ENCODE measurements at regions not wholly inside any gene's neighbourhood (a gene's known extent, or its start where the extent isn't known, plus 50 kb on each side); places are given as distances from the start of the nearest gene placed in this dataset.

DNA sequence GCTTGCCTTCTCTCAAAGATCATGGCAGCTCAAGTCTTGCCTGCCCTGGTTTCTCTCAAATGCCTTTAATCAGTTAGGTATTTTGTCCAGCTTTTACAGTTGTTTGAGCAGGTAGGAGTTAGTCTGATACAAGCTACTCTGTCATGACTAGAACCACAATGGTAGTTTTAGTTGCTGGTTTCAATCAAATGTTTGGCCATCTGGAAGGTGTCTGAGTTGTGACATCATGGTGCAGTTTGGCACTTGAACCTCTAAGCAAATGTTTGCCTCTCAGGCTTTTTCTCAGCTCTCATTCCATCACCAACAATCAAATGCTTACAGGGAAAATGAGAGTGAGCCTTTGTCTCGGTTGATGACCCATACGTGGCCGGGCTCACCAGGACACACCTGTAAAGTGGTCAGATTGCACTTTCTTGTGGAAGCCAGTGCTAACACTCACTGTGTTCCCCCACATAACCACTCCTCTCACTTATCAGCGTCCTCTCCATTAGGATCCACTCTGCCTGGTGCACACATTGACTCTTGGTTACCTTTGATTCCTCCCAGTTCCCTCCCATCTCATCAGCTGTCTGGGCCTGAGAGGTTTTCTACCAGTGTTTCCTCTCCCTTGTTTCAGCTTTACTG is 67.5 kb downstream of the CCDC185 start:
- Histone ChIP-seq H3K9ac (ENCODE audit: low read length) (no peak overlapping the region), H3K27ac (ENCODE audit: low read depth, low read length) (no peak overlapping the region), H3K27me3 (ENCODE audit: insufficient read depth, low read length) (no peaks in the 10 kb centered on the region), H3K79me2 (ENCODE audit: insufficient read depth, low read length) (no peaks in the 10 kb centered on the region), H2AFZ (ENCODE audit: low read depth, low read length, poor library complexity, severe bottlenecking) (no peak overlapping the region), H3K9me2 (ENCODE audit: insufficient read depth) (no peaks in the 10 kb centered on the region), H4K20me1 (ENCODE audit: insufficient read depth) (no peaks in the 10 kb centered on the region), H3K36me3 (ENCODE audit: control insufficient read depth in 1 of 2, insufficient read depth in 2 of 2, low read length in 2 of 2) (no peaks in the 10 kb centered on the region), H3K4me2 (ENCODE audit: low read length) (no peak overlapping the region), H3K4me3 (replicated peaks in 1 of 2; ENCODE audit: low read depth in 1 of 2, low read length in 2 of 2) (no peak overlapping the region), H3K4me1 (ENCODE audit: control insufficient read depth in 1 of 2, insufficient read depth in 2 of 2, low read length in 2 of 2) (no peaks in the 10 kb centered on the region), H3K9me3 (ENCODE audit: control insufficient read depth in 1 of 2, insufficient read depth in 1 of 2, low read depth in 1 of 2, low read length in 2 of 2) (no peaks in the 10 kb centered on the region)
- POLR2A ChIA-PET: no interaction called here
- intact Hi-C loops (cut with micrococcal nuclease): no loop called here
- ATAC-seq: no peak
- CTCF ChIA-PET: no interaction called here
- RAD21 ChIA-PET (ENCODE audit: low non-redundant PET in 1 of 2, low total read pairs in 2 of 2, uncharacterized antibody in 2 of 2, unreplicated experiment in 2 of 2): no interaction called here
- DNase-seq (ENCODE audit: low read depth, low spot score): no peak
- no peak for TF ChIP-seq ZNF274 (IDR thresholded peaks at IDR 0.05; ENCODE audit: low read depth, low read length)
- TF ChIP-seq ZFX (IDR thresholded peaks at IDR 0.05): no peak
- no peak for TF ChIP-seq POLR2A (IDR thresholded peaks at IDR 0.05; ENCODE audit: borderline replicate concordance, extremely low read depth, insufficient read depth, insufficient read length)
- TF ChIP-seq RAD21 (IDR thresholded peaks at IDR 0.05; ENCODE audit: low read depth): no peak
- TF ChIP-seq, protein P1, sequence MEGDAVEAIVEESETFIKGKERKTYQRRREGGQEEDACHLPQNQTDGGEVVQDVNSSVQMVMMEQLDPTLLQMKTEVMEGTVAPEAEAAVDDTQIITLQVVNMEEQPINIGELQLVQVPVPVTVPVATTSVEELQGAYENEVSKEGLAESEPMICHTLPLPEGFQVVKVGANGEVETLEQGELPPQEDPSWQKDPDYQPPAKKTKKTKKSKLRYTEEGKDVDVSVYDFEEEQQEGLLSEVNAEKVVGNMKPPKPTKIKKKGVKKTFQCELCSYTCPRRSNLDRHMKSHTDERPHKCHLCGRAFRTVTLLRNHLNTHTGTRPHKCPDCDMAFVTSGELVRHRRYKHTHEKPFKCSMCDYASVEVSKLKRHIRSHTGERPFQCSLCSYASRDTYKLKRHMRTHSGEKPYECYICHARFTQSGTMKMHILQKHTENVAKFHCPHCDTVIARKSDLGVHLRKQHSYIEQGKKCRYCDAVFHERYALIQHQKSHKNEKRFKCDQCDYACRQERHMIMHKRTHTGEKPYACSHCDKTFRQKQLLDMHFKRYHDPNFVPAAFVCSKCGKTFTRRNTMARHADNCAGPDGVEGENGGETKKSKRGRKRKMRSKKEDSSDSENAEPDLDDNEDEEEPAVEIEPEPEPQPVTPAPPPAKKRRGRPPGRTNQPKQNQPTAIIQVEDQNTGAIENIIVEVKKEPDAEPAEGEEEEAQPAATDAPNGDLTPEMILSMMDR (IDR thresholded peaks at IDR 0.05 in 2 of 3, conservative IDR thresholded peaks at IDR 0.05 in 1 of 3; ENCODE audit: borderline replicate concordance in 1 of 3, insufficient read depth in 1 of 3, low read depth in 2 of 3, low read length in 2 of 3): no peak
- TF ChIP-seq SP1 (IDR thresholded peaks at IDR 0.05; ENCODE audit: low read depth): no peak
- no TSS peak for BruUV-seq (replicated peaks)

DNA sequence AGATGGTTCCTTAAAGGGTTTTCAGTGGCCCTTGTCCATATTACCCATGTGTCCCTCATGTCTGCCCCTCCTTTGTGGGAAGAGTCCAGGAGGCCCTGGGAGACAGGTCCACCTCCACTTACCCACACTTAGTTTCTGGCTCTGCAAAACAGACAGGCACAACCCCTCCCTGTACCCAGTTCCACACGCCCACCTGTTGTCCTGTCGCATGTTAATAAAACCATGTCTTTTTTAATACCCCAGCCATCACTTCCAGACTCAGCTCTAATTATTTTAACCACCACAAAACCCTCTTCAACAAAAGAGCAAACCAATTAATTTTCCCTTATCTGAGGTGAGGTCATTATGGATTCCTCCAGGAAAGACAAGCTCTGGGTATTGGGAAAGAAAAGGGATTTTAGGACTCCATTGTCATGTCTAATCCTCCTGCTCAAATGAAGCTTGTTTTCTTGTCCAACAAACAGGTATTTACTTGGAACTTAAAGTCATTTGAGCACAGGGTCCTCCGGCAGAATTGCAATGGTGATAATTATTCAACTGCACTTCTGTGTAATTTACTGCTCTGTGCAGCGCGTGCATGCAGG is 68.9 kb downstream of the CCDC185 start:
- no peaks in the 10 kb centered on the region for H3K36me3 ChIP-seq (ENCODE audit: control insufficient read depth in 1 of 2, insufficient read depth in 2 of 2, low read length in 2 of 2)
- no peak overlapping the region for H3K4me3 ChIP-seq (replicated peaks in 1 of 2; ENCODE audit: low read depth in 1 of 2, low read length in 2 of 2)
- no peaks in the 10 kb centered on the region for H3K79me2 ChIP-seq (ENCODE audit: insufficient read depth, low read length)
- H3K9me3 ChIP-seq (ENCODE audit: control insufficient read depth in 1 of 2, insufficient read depth in 1 of 2, low read depth in 1 of 2, low read length in 2 of 2): no peaks in the 10 kb centered on the region
- H3K27me3 ChIP-seq (ENCODE audit: insufficient read depth, low read length): no peaks in the 10 kb centered on the region
- H3K9ac ChIP-seq (ENCODE audit: low read length): no peak overlapping the region
- DNase-seq (ENCODE audit: low read depth, low spot score): no peak
- ATAC-seq: no peak
- no peak overlapping the region for H3K27ac ChIP-seq (ENCODE audit: low read depth, low read length)
- H3K4me2 ChIP-seq (ENCODE audit: low read length): no peak overlapping the region
- no peak overlapping the region for H2AFZ ChIP-seq (ENCODE audit: low read depth, low read length, poor library complexity, severe bottlenecking)
- no peaks in the 10 kb centered on the region for H3K9me2 ChIP-seq (ENCODE audit: insufficient read depth)
- intact Hi-C loops (cut with micrococcal nuclease): no loop called here
- POLR2A ChIA-PET: no interaction called here
- no peaks in the 10 kb centered on the region for H3K4me1 ChIP-seq (ENCODE audit: control insufficient read depth in 1 of 2, insufficient read depth in 2 of 2, low read length in 2 of 2)
- no peaks in the 10 kb centered on the region for H4K20me1 ChIP-seq (ENCODE audit: insufficient read depth)
- no TSS peak for BruUV-seq (replicated peaks)
- CTCF ChIA-PET: no interaction called here
- RAD21 ChIA-PET (ENCODE audit: low non-redundant PET in 1 of 2, low total read pairs in 2 of 2, uncharacterized antibody in 2 of 2, unreplicated experiment in 2 of 2): no interaction called here
- TF ChIP-seq, protein P2, sequence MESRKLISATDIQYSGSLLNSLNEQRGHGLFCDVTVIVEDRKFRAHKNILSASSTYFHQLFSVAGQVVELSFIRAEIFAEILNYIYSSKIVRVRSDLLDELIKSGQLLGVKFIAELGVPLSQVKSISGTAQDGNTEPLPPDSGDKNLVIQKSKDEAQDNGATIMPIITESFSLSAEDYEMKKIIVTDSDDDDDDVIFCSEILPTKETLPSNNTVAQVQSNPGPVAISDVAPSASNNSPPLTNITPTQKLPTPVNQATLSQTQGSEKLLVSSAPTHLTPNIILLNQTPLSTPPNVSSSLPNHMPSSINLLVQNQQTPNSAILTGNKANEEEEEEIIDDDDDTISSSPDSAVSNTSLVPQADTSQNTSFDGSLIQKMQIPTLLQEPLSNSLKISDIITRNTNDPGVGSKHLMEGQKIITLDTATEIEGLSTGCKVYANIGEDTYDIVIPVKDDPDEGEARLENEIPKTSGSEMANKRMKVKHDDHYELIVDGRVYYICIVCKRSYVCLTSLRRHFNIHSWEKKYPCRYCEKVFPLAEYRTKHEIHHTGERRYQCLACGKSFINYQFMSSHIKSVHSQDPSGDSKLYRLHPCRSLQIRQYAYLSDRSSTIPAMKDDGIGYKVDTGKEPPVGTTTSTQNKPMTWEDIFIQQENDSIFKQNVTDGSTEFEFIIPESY (IDR thresholded peaks at IDR 0.05; ENCODE audit: extremely low read depth, insufficient replicate concordance, low read length): no peak
- no peak for TF ChIP-seq SP1 (IDR thresholded peaks at IDR 0.05; ENCODE audit: low read depth)
- TF ChIP-seq EGR1 (IDR thresholded peaks at IDR 0.05; ENCODE audit: low read depth): no peak
- TF ChIP-seq TCF7L2 (IDR thresholded peaks at IDR 0.05; ENCODE audit: borderline replicate concordance, extremely low read depth, insufficient read depth, insufficient read length): no peak
- TF ChIP-seq, protein P3, sequence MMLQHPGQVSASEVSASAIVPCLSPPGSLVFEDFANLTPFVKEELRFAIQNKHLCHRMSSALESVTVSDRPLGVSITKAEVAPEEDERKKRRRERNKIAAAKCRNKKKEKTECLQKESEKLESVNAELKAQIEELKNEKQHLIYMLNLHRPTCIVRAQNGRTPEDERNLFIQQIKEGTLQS (IDR thresholded peaks at IDR 0.05): no peak
- no peak for TF ChIP-seq CEBPB (IDR thresholded peaks at IDR 0.05; ENCODE audit: low read depth)
- no peak for TF ChIP-seq EZH2 (IDR thresholded peaks at IDR 0.05)
- TF ChIP-seq, protein P4, sequence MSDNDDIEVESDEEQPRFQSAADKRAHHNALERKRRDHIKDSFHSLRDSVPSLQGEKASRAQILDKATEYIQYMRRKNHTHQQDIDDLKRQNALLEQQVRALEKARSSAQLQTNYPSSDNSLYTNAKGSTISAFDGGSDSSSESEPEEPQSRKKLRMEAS (IDR thresholded peaks at IDR 0.05): no peak
